Fibroblast of the conjunctiva (primary cell): ENCODE measurements at regions not wholly inside any gene's neighbourhood (a gene's known extent, or its start where the extent isn't known, plus 50 kb on each side); places are given as distances from the start of the nearest gene placed in this dataset.

Experiments used
- DNase-seq: peaks from one replicate; pipeline ENCODE4 v3.0.0-alpha.2; 2010; ENCODE audit warnings: low read depth

- no peak for DNase-seq
Observed at GRCh38 chr4:58553679-58554078, 1443.5 kb upstream of the IGFBP7 start.

GRCh38 chr4:58553031-58553430 is 1442.8 kb upstream of the IGFBP7 start:
- DNase-seq = no peak

GRCh38 chr4:58551676-58552075 is 1441.5 kb upstream of the IGFBP7 start:
- DNase-seq = no peak

- DNase-seq = no peak
Observed at GRCh38 chr4:58543465-58543864, 1433.3 kb upstream of the IGFBP7 start.

- DNase-seq = no peak
Observed at GRCh38 chr4:58541926-58542325, 1431.7 kb upstream of the IGFBP7 start.

- DNase-seq = no peak
Observed at GRCh38 chr4:58522765-58523382, 1412.7 kb upstream of the IGFBP7 start.

GRCh38 chr4:58515226-58515625 is 1405.0 kb upstream of the IGFBP7 start:
- no peak for DNase-seq

- DNase-seq = no peak
Observed at GRCh38 chr4:58514299-58514698, 1404.1 kb upstream of the IGFBP7 start.

- no peak for DNase-seq
Observed at GRCh38 chr4:58510652-58511051, 1400.5 kb upstream of the IGFBP7 start.

- DNase-seq = no peak
Observed at GRCh38 chr4:58507079-58507478, 1396.9 kb upstream of the IGFBP7 start.

GRCh38 chr4:58502839-58503238 is 1392.7 kb upstream of the IGFBP7 start:
- DNase-seq = no peak

GRCh38 chr4:58499182-58499581 is 1389.0 kb upstream of the IGFBP7 start:
- DNase-seq = no peak

- DNase-seq = no peak
Observed at GRCh38 chr4:58491620-58492019, 1381.4 kb upstream of the IGFBP7 start.

- no peak for DNase-seq
Observed at GRCh38 chr4:58477950-58478349, 1367.8 kb upstream of the IGFBP7 start.

- DNase-seq = no peak
Observed at GRCh38 chr4:58477513-58477912, 1367.3 kb upstream of the IGFBP7 start.

GRCh38 chr4:58475097-58475496 is 1364.9 kb upstream of the IGFBP7 start:
- DNase-seq = no peak

- DNase-seq = no peak
Observed at GRCh38 chr4:58465031-58465430, 1354.8 kb upstream of the IGFBP7 start.

- DNase-seq = no peak
Observed at GRCh38 chr4:58456727-58457384, 1346.7 kb upstream of the IGFBP7 start.

GRCh38 chr4:58453956-58454355 is 1343.8 kb upstream of the IGFBP7 start:
- DNase-seq = no peak

- no peak for DNase-seq
Observed at GRCh38 chr4:58451707-58452106, 1341.5 kb upstream of the IGFBP7 start.

GRCh38 chr4:58435871-58436270 is 1325.7 kb upstream of the IGFBP7 start:
- no peak for DNase-seq

- DNase-seq = no peak
Observed at GRCh38 chr4:58413849-58414248, 1303.7 kb upstream of the IGFBP7 start.

- no peak for DNase-seq
Observed at GRCh38 chr4:58411904-58412303, 1301.7 kb upstream of the IGFBP7 start.

GRCh38 chr4:58406762-58407161 is 1296.6 kb upstream of the IGFBP7 start:
- no peak for DNase-seq
